C4-2B (cell line): ENCODE measurements at regions not wholly inside any gene's neighbourhood (a gene's known extent, or its start where the extent isn't known, plus 50 kb on each side); places are given as distances from the start of the nearest gene placed in this dataset.

Experiments
- H3K27ac ChIP-seq: fragments of 450-650 bp; 2 replicates; pipeline ENCODE4 v1.5.1; 2017
- ZFX ChIP-seq: fragments of 450-650 bp; IDR thresholded peaks from 2 replicates; pipeline ENCODE4 v1.6.1; 2017
- TF ChIP-seq, protein P1 (sequence below): fragments of 450-650 bp; conservative IDR thresholded peaks from 2 replicates; pipeline ENCODE4 v1.5.1; 2017; ENCODE audit warnings: mild to moderate bottlenecking

DNA sequence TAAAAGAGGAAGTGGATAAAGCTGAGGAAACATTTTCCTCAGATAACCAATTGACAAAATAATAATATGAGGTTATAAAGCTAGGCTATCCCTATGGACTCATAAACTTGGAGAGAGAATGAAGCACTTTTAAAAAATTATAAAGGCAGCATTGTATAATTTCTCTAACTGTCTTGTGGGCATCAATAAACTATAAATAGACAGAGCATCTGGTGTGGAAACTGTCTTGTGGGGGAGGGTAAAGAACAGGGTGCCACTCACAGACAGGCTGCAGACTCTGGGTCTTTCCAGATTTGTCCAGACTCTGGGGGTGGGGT, 333.5 kb downstream of the BUD13 start:
- no peak overlapping the region for H3K27ac ChIP-seq
- TF ChIP-seq, protein P1, sequence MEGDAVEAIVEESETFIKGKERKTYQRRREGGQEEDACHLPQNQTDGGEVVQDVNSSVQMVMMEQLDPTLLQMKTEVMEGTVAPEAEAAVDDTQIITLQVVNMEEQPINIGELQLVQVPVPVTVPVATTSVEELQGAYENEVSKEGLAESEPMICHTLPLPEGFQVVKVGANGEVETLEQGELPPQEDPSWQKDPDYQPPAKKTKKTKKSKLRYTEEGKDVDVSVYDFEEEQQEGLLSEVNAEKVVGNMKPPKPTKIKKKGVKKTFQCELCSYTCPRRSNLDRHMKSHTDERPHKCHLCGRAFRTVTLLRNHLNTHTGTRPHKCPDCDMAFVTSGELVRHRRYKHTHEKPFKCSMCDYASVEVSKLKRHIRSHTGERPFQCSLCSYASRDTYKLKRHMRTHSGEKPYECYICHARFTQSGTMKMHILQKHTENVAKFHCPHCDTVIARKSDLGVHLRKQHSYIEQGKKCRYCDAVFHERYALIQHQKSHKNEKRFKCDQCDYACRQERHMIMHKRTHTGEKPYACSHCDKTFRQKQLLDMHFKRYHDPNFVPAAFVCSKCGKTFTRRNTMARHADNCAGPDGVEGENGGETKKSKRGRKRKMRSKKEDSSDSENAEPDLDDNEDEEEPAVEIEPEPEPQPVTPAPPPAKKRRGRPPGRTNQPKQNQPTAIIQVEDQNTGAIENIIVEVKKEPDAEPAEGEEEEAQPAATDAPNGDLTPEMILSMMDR = no peak
- TF ChIP-seq ZFX = no peak

DNA sequence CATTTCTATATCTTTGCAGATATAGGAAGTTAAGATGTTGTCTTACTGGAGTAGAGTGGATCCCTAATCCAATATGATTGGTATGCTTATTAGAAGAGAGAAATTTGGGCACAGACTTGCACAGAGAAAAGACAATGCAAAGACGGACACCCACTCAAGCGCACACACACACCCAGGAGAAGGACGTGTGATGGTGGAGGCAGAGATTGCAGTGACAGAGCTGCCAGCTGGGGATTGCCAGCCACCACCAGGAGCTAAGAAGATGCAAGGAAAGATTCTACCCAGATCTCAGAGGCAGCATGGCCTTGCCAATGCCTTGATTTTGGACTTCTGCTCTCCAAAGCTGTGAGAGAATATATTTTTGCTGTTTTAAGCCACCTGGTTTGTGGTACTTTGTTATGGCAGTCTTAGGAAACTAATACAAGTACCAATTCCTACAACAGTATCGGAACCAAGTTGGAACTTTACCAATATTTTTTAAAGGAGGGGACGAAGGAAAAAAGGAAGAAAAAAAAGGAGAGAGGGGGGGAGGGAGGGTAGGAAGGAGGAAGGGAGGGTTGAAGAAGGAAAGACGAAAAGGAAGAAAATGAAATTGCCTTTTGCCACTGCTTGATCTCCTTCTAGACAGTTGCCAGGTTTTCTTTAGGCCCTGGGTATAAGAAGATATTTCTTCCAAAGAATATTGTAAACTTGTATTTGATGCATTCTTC, 334.0 kb downstream of the BUD13 start:
- no peak for TF ChIP-seq ZFX
- TF ChIP-seq, protein P1 = no peak
- H3K27ac ChIP-seq = no peak overlapping the region

DNA sequence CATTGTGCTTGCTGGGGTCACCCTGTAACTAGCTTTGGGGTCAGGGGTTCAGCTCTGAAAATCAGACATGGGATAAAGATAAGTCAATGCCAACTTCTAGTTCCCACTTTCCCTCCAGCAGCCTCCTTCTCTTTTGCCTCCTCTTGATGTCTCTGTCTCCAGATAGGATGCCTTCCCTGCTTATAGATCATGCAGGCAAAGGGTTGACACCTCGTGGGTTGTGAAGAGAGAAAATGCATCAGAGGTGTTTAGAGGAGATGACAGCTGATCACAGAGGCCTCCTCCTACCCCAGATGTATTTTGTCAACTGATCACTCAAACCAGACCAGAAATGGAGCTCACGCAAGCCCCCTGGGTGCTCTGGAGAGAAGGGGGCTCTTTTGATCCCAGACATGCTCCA, 337.8 kb downstream of the BUD13 start:
- TF ChIP-seq, protein P1 = no peak
- TF ChIP-seq ZFX = no peak
- no peak overlapping the region for H3K27ac ChIP-seq

DNA sequence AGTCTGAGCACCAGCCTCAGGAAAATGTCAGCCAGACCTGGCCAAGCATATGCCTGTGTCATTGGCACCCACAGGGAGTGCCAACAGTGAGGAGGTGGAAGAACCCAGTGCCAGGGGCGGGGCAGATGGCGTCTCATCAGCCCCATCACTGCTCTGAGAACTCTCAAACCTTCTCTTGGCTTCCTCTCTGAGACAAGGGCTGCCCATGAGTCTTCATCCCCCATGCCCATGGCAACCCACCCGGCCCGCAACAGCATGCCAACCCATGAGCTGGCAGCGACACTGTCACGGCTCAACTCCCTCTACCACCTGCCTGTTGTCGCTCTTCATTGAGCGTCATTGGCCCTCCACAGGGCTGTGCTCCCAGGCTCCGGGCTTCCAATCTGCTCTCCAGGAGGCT, 340.5 kb downstream of the BUD13 start:
- TF ChIP-seq ZFX = no peak
- TF ChIP-seq, protein P1 = no peak
- H3K27ac ChIP-seq = no peak overlapping the region

DNA sequence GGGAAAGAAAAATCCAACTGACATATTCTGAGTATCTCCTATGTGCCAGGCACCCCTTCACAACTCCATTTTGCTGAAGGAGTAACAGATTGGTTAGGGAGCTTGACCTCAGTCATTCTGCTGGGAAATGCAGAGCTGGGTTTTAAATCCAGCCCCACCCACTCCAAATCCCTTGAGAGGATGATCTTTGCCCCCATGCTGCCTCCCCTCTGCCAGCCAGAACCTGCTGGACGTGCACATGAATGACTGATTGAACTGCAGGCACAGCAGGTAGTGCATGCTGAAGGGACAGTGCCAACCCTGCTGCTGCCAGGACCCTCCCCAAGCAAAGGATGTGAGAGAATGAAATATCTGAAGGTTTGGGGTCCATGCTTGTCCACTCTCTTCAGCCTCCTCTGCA, 340.9 kb downstream of the BUD13 start:
- TF ChIP-seq ZFX = no peak
- TF ChIP-seq, protein P1 = no peak
- H3K27ac ChIP-seq = no peak overlapping the region

DNA sequence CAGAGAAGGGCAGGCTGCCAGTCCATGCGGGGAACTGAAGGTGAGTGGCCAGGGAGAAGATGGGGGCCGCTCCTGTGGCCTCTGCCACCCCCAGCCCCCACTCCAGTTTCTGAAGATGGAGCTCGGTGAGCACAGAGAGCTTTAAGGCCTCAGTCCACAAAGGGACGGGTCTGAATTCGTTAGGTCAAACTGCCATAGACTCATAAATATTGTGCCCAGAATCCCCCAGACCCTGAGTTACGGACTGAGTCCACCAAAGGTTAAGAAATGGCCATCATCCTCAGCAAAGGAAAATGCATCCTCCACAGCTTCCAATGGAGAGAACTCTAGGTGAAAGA, 344.2 kb downstream of the BUD13 start:
- no peak for TF ChIP-seq ZFX
- TF ChIP-seq, protein P1 = no peak
- H3K27ac ChIP-seq = no peak overlapping the region

DNA sequence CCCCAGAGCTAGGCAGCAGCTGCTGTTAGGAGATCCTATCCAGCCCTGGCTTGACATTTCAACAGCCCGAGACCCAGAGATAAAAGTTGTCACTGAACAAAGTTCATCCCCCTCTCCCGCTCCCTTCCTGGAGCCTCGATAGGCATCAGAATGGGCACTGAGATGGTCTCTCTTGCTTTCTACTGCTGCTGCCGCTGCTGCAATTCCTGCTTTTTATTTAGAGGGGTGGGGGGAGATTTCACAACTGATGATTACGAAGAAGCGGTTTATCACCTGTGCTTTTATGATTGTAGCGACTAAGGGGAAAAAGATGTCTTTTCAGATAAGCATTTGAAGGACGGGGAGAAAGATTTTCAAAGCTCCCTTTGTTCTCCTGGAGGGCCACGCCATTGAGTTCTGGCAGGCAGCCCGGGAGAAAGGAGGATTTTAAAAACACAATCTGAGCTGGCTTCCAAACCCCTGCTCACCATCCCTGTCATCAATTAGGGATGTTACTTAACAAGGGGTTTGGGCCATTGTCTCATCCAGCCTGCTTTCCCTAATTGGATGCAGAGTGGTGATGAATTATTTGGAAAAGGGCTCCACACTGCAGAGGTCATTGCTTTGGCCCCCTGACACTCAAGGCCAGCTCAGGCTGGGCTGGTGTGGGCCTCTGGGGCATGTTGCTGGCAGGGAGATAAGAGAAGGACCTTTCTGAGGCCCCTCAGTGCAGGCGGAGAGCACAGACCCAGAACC, 344.7 kb downstream of the BUD13 start:
- no peak overlapping the region for H3K27ac ChIP-seq

More for the DNA sequence above, 344.7 kb downstream of the BUD13 start:
- no peak for TF ChIP-seq ZFX
- TF ChIP-seq, protein P1 = no peak
